Stomach (tissue), 8 donors: ENCODE measurements at regions not wholly inside any gene's neighbourhood (a gene's known extent, or its start where the extent isn't known, plus 50 kb on each side); places are given as distances from the start of the nearest gene placed in this dataset.

Experiments used
- DNase-seq, 2 donors: peaks; one replicate each; pipeline versions ENCODE4 v3.0.0 to v3.0.0-alpha.2; 2013 to 2019
- H3K27ac ChIP-seq, 5 donors: fragments of 200-600 bp in 4 of 5; sonication (generic) in 4 of 5; one replicate each; pipeline ENCODE4 v1.5.1; 2013 to 2019; ENCODE audit warnings: mild to moderate bottlenecking in 1 of 5, moderate library complexity in 1 of 5
- H3K27me3 ChIP-seq, 3 donors: fragments of 200-600 bp; sonication (generic); one replicate each; pipeline ENCODE4 v1.5.1; 2017 to 2019; ENCODE audit warnings: mixed run types in 1 of 3
- H3K36me3 ChIP-seq, 4 donors: fragments of 200-600 bp; sonication (generic); 1 replicate in 3 of 4; 2 replicates in 1 of 4; pipeline ENCODE4 v1.5.1; 2016 to 2019
- H3K4me1 ChIP-seq, 4 donors: fragments of 200-600 bp; sonication (generic); one replicate each; pipeline ENCODE4 v1.5.1; 2016 to 2019
- H3K4me3 ChIP-seq, 4 donors: fragments of 200-600 bp; sonication (generic) in 3 of 4; one replicate each; pipeline ENCODE4 v1.5.1; 2016 to 2019; ENCODE audit warnings: mild to moderate bottlenecking in 1 of 4
- H3K9me3 ChIP-seq, 4 donors: fragments of 200-600 bp; sonication (generic); one replicate each; pipeline ENCODE4 v1.5.1; 2016 to 2019
- CTCF ChIP-seq, 7 experiments: fragments of 450-650 bp in 4 of 7; fragments of 200-600 bp in 3 of 7; sonication (generic) in 3 of 7; IDR thresholded peaks; one replicate each; pipeline ENCODE4 v1.5.1; 2016 to 2019; ENCODE audit warnings: antibody characterized with exemption in 7 of 7, control low read depth in 2 of 7, mild to moderate bottlenecking in 1 of 7
- EP300 ChIP-seq: sonication (generic); formaldehyde crosslinking; IDR thresholded peaks from one replicate; pipeline ENCODE4 v1.6.1; 2017; ENCODE audit warnings: antibody characterized with exemption
- POLR2A ChIP-seq, 4 donors: fragments of 450-650 bp; IDR thresholded peaks; one replicate each; pipeline ENCODE4 v1.6.1; 2016; ENCODE audit warnings: antibody characterized with exemption in 4 of 4, control low read depth in 2 of 4, mild to moderate bottlenecking in 1 of 4, moderate library complexity in 1 of 4
- POLR2AphosphoS5 ChIP-seq, 3 donors: sonication (generic); formaldehyde crosslinking; IDR thresholded peaks; one replicate each; pipeline ENCODE4 v1.6.1; 2016; ENCODE audit warnings: antibody characterized with exemption in 3 of 3
- WGBS, 5 donors: extraction: QIAGEN DNeasy Blood & Tissue Kit in 3 of 5; methylation state at CpG; one replicate each; pipeline versions ENCODE4 v1.1.5 to v1.1.7; 2013 to 2018; 5-methylcytosine and 5-hydroxymethylcytosine counted together
- intact Hi-C: fragments of 100-400 bp; cut with DNase I; formaldehyde crosslinking; loops from one replicate; pipeline ENCODE4 v1.15.1; 2023; ENCODE audit warnings: low total_unique reads
- donor health status: healthy with polysubstance abuse.
- donor health status: Bipolar disorder and iron deficiency.
- donor health status: healthy.

DNA sequence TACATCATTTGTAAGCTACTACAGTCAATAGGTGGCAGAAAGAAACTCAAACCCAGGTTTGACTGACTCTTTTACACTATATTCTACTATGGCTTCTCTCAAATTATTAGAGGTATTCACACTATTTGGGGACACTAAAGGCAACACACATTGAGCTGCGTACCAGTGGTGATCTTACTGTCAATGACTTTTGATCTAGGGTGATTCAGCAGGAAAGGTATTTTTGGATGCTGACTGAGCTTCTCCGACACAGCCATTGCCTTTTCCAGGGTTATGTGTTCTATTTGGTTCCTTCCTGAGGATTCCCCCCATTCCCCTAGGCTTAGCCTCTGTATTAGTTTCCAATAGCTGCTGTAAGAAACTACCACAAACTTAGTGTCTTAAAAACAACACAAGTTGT is 73.2 kb upstream of the JAK1 start:
- no peak overlapping the region for H3K27ac ChIP-seq
- H3K36me3 ChIP-seq, result peaks cover 0 to 15% (median 12%) of the 10 kb centered on the region in 4 donors
- no peak for TF ChIP-seq EP300
- no peak for TF ChIP-seq POLR2A (IDR thresholded peaks at IDR 0.05)
- no peak for TF ChIP-seq POLR2AphosphoS5 (IDR thresholded peaks at IDR 0.05)
- TF ChIP-seq CTCF (IDR thresholded peaks at IDR 0.05), result no peak
- H3K27me3 ChIP-seq, result no peaks in the 10 kb centered on the region
- DNase-seq, result no peak
- intact Hi-C loops, result no loop called here
- H3K4me3 ChIP-seq, result no peak overlapping the region
- peaks cover 0 to 13% (median 5%) of the 10 kb centered on the region in 4 donors for H3K4me1 ChIP-seq
- no peaks in the 10 kb centered on the region for H3K9me3 ChIP-seq
- 67 to 98% (median 91%) methylated on average over 2 of the region's 2 CpGs for WGBS, 5 donors

DNA sequence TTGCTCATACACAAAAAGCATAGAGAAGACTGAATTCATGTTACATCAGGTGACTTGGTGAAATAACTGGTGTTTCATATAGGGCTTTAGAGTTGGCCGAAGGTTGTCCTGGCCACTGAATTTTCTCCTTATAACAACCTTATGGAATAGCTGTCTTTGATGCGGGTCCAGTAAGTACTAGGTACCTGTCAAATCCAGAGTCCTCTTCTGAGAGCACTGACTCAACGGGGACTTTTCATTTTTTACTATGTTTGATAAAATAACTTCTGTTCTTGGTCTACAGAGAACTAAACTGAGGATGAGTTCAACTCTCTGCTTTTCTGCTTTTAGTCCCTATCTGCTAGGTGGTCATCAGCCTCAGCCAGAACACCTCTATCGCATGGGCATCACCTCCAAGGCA is 76.1 kb upstream of the JAK1 start:
- Histone ChIP-seq H3K4me3 (no peak overlapping the region), H3K27ac (no peak overlapping the region), H3K9me3 (no peaks in the 10 kb centered on the region), H3K27me3 (no peaks in the 10 kb centered on the region), H3K4me1 (peaks cover 0 to 13% (median 5%) of the 10 kb centered on the region in 4 donors), H3K36me3 (peaks cover 0 to 7% (median 3%) of the 10 kb centered on the region in 4 donors)
- intact Hi-C loops, result no loop called here
- TF ChIP-seq EP300 (no peak), POLR2A (IDR thresholded peaks at IDR 0.05) (no peak), POLR2AphosphoS5 (IDR thresholded peaks at IDR 0.05) (no peak), CTCF (IDR thresholded peaks at IDR 0.05) (no peak)
- no peak for DNase-seq
- WGBS, 5 donors, result 87 to 98% (median 91%) methylated on average over 4 of the region's 4 CpGs

- peaks cover 0 to 23% (median 11%) of the 10 kb centered on the region in 4 donors for H3K4me1 ChIP-seq
- no peak overlapping the region for H3K27ac ChIP-seq
- no peak for TF ChIP-seq POLR2AphosphoS5 (IDR thresholded peaks at IDR 0.05)
- TF ChIP-seq POLR2A (IDR thresholded peaks at IDR 0.05), result no peak
- TF ChIP-seq CTCF (IDR thresholded peaks at IDR 0.05), result no peak
- no peak for TF ChIP-seq EP300
- H3K27me3 ChIP-seq, result no peaks in the 10 kb centered on the region
- intact Hi-C loops, result no loop called here
- no peaks in the 10 kb centered on the region for H3K9me3 ChIP-seq
- 72 to 87% (median 82%) methylated on average over 5 of the region's 5 CpGs for WGBS, 5 donors
- H3K36me3 ChIP-seq, result peaks cover 0 to 7% (median 3%) of the 10 kb centered on the region in 4 donors
- DNase-seq, result peak in 1 of 2 donors; percentile 29
- H3K4me3 ChIP-seq, result no peak overlapping the region
Measured at GRCh38 chr1:65044411-65044810, 78.1 kb upstream of the JAK1 start.

DNA sequence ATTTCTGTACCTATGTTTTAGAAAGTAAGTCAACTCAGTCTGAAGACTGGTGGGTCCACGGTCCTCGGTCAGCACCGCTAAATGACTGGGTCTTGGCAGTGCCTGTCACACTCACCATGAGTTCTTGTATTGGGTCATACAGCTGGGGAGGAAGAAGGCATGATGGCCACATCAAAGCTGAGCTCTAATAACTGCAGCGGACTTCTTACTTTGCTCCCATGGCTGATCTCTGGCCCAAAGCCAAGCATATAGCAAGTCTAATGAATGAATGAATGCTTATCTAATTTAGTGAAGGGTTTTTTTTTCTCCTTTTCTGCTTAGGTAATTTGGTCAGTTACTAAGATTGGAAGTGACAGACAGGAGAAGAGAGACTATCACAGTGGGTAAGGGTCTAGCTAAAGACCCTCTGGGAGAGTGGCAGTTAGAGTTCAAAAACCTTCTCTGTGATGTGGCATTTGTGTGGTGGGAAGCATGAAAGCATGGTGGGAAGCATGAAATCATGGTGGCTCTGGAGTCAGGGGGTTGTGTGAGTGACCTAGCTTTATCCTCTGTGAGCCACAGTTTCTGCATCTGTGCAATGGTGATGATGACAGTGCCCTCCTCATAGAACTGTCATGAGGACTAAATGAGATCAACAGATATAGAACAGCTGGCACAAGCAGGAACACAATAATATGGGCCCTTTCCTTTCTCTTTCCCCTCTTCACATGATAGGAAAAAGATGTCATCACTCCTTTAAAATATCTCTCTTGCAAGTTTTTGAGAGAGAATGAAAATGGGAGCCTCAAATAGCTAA is 78.9 kb upstream of the JAK1 start:
- WGBS, 5 donors, result 84 to 93% (median 90%) methylated on average over 4 of the region's 4 CpGs
- DNase-seq, result no peak
- H3K27me3 ChIP-seq, result no peaks in the 10 kb centered on the region
- intact Hi-C loops, result no loop called here
- no peak overlapping the region for H3K27ac ChIP-seq
- peaks cover 0 to 29% (median 11%) of the 10 kb centered on the region in 4 donors for H3K4me1 ChIP-seq
- H3K36me3 ChIP-seq, result peaks cover 0 to 7% (median 3%) of the 10 kb centered on the region in 4 donors
- H3K4me3 ChIP-seq, result no peak overlapping the region
- TF ChIP-seq POLR2AphosphoS5 (IDR thresholded peaks at IDR 0.05), result no peak
- no peak for TF ChIP-seq POLR2A (IDR thresholded peaks at IDR 0.05)
- no peak for TF ChIP-seq CTCF (IDR thresholded peaks at IDR 0.05)
- TF ChIP-seq EP300, result no peak
- no peaks in the 10 kb centered on the region for H3K9me3 ChIP-seq
